Stomach (tissue), 4 donors: ENCODE measurements at regions not wholly inside any gene's neighbourhood (a gene's known extent, or its start where the extent isn't known, plus 50 kb on each side); places are given as distances from the start of the nearest gene placed in this dataset.

Experiments used
- CTCF ChIP-seq, 7 experiments: fragments of 450-650 bp in 4 of 7; fragments of 200-600 bp in 3 of 7; sonication (generic) in 3 of 7; IDR thresholded peaks; one replicate each; pipeline ENCODE4 v1.5.1; 2016 to 2019; ENCODE audit warnings: antibody characterized with exemption in 7 of 7, control low read depth in 2 of 7, mild to moderate bottlenecking in 1 of 7
- EP300 ChIP-seq: sonication (generic); formaldehyde crosslinking; IDR thresholded peaks from one replicate; pipeline ENCODE4 v1.6.1; 2017; ENCODE audit warnings: antibody characterized with exemption
- POLR2A ChIP-seq, 4 donors: fragments of 450-650 bp; IDR thresholded peaks; one replicate each; pipeline ENCODE4 v1.6.1; 2016; ENCODE audit warnings: antibody characterized with exemption in 4 of 4, control low read depth in 2 of 4, mild to moderate bottlenecking in 1 of 4, moderate library complexity in 1 of 4
- POLR2AphosphoS5 ChIP-seq, 3 donors: sonication (generic); formaldehyde crosslinking; IDR thresholded peaks; one replicate each; pipeline ENCODE4 v1.6.1; 2016; ENCODE audit warnings: antibody characterized with exemption in 3 of 3

GRCh38 chr3:72429589-72430353 is 418.5 kb downstream of the SHQ1 start:
- TF ChIP-seq CTCF (IDR thresholded peaks at IDR 0.05) (no peak), POLR2A (IDR thresholded peaks at IDR 0.05) (no peak), EP300 (no peak), POLR2AphosphoS5 (IDR thresholded peaks at IDR 0.05) (no peak)
